Esophagus squamous epithelium (tissue), 5 donors: ENCODE measurements at regions not wholly inside any gene's neighbourhood (a gene's known extent, or its start where the extent isn't known, plus 50 kb on each side); places are given as distances from the start of the nearest gene placed in this dataset.

Experiments used
- DNase-seq: peaks from one replicate; lab custom pipeline; 2025; lab: John Stamatoyannopoulos, UW
- H3K27ac ChIP-seq, 4 donors: fragments of 200-600 bp; sonication (generic); one replicate each; pipeline ENCODE4 v1.5.1; 2016 to 2019; ENCODE audit warnings: mild to moderate bottlenecking in 1 of 4
- H3K27me3 ChIP-seq, 4 donors: fragments of 200-600 bp; sonication (generic); 1 replicate in 3 of 4; 2 replicates in 1 of 4; pipeline versions ENCODE4 v1.5.1 to v1.6.0; 2017 to 2021; ENCODE audit warnings: antibody characterized with exemption in 1 of 4
- H3K36me3 ChIP-seq, 3 donors: fragments of 200-600 bp; sonication (generic); one replicate each; pipeline ENCODE4 v1.5.1; 2016 to 2019
- H3K4me1 ChIP-seq, 3 donors: fragments of 200-600 bp; sonication (generic); one replicate each; pipeline ENCODE4 v1.5.1; 2017 to 2019
- H3K4me3 ChIP-seq, 4 donors: fragments of 200-600 bp; sonication (generic); 1 replicate in 3 of 4; 2 replicates in 1 of 4; pipeline ENCODE4 v1.5.1; 2016 to 2019; ENCODE audit warnings: mild to moderate bottlenecking in 2 of 4, moderate library complexity in 1 of 4
- H3K9me3 ChIP-seq, 3 donors: fragments of 200-600 bp; sonication (generic); one replicate each; pipeline ENCODE4 v1.5.1; 2016 to 2019
- CTCF ChIP-seq, 6 experiments: fragments of 450-650 bp in 4 of 6; fragments of 200-600 bp in 2 of 6; sonication (generic) in 2 of 6; IDR thresholded peaks; one replicate each; pipeline ENCODE4 v1.5.1; 2016 to 2019; ENCODE audit warnings: antibody characterized with exemption in 6 of 6, mild to moderate bottlenecking in 4 of 6, moderate library complexity in 4 of 6
- POLR2A ChIP-seq, 4 donors: fragments of 450-650 bp; IDR thresholded peaks; one replicate each; pipeline ENCODE4 v1.6.1; 2017; ENCODE audit warnings: antibody characterized with exemption in 4 of 4, mild to moderate bottlenecking in 4 of 4, moderate library complexity in 3 of 4
- WGBS, 2 donors: methylation state at CpG; one replicate each; pipeline ENCODE4 v1.1.5; 2018; 5-methylcytosine and 5-hydroxymethylcytosine counted together
- intact Hi-C: fragments of 100-400 bp; cut with DNase I; formaldehyde crosslinking; loops from one replicate; pipeline ENCODE4 v1.15.0; 2022
- donor health status: DM: yes; HTN: yes; CAD: no.

GRCh38 chr18:10094655-10095054 lies 180.8 kb downstream of the VAPA start:
- Histone ChIP-seq H3K27ac (no peak overlapping the region), H3K4me1 (no peaks in the 10 kb centered on the region), H3K9me3 (no peaks in the 10 kb centered on the region), H3K36me3 (no peaks in the 10 kb centered on the region), H3K27me3 (no peaks in the 10 kb centered on the region), H3K4me3 (no peak overlapping the region)
- intact Hi-C loops: no loop called here
- no peak for DNase-seq
- TF ChIP-seq POLR2A (IDR thresholded peaks at IDR 0.05): no peak
- WGBS, 2 donors: 36 to 43% methylated on average over 1 of the region's 1 CpG

- 80 to 87% methylated on average over 3 of the region's 3 CpGs for WGBS, 2 donors
- no peak for DNase-seq
- intact Hi-C loops: no loop called here
- Histone ChIP-seq H3K9me3 (no peaks in the 10 kb centered on the region), H3K4me1 (no peaks in the 10 kb centered on the region), H3K4me3 (no peak overlapping the region), H3K27ac (no peak overlapping the region), H3K36me3 (no peaks in the 10 kb centered on the region), H3K27me3 (no peaks in the 10 kb centered on the region)
- TF ChIP-seq POLR2A (IDR thresholded peaks at IDR 0.05) (no peak), CTCF (IDR thresholded peaks at IDR 0.05) (no peak)
Observed at GRCh38 chr18:10095356-10095755, 181.5 kb downstream of the VAPA start.

DNA sequence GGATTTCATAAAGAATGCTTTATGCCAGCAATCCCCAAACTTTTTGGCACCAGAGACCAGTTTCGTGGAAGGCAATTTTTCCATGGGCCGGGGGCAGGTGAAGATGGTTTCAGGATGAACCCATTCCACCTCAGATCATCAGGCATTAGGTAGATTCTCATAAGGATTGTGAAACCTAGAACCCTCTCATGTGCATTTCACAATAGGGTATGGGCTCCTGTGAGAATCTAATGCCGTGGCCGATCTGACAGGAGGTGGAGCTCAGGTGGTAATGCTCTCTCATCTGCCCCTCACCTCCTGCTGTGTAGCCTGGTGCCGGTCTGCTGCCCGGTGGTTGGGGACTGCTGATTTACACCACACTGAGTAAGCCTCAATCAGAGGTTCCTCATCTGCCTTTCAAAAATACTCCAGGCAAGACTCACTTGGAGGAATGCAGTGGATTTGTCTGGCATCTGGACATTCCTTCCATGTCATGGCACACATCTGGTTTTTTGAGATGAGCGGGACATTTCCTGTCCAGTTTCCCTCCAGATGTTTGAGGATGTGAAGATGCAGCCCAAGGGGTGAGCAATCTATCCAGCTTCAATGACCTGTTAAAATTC lies 185.8 kb downstream of the VAPA start:
- H3K27ac ChIP-seq: no peak overlapping the region
- intact Hi-C loops: no loop called here
- 77 to 96% methylated on average over 7 of the region's 7 CpGs for WGBS, 2 donors
- TF ChIP-seq POLR2A (IDR thresholded peaks at IDR 0.05) (no peak), CTCF (IDR thresholded peaks at IDR 0.05) (no peak)
- no peaks in the 10 kb centered on the region for H3K9me3 ChIP-seq
- peaks cover 0 to 13% (median 10%) of the 10 kb centered on the region in 3 donors for H3K4me1 ChIP-seq
- DNase-seq: no peak
- H3K36me3 ChIP-seq: no peaks in the 10 kb centered on the region
- no peaks in the 10 kb centered on the region for H3K27me3 ChIP-seq
- no peak overlapping the region for H3K4me3 ChIP-seq

GRCh38 chr18:10100196-10100595 lies 186.4 kb downstream of the VAPA start:
- no peak for TF ChIP-seq POLR2A (IDR thresholded peaks at IDR 0.05)
- TF ChIP-seq CTCF (IDR thresholded peaks at IDR 0.05): no peak
- H3K4me3 ChIP-seq: no peak overlapping the region
- H3K4me1 ChIP-seq: peaks cover 0 to 13% (median 10%) of the 10 kb centered on the region in 3 donors
- WGBS, 2 donors: 91 to 94% methylated on average over 3 to 4 of the region's 4 CpGs
- no peaks in the 10 kb centered on the region for H3K9me3 ChIP-seq
- DNase-seq: no peak
- H3K36me3 ChIP-seq: no peaks in the 10 kb centered on the region
- no peak overlapping the region for H3K27ac ChIP-seq
- H3K27me3 ChIP-seq: no peaks in the 10 kb centered on the region
- intact Hi-C loops: no loop called here

DNA sequence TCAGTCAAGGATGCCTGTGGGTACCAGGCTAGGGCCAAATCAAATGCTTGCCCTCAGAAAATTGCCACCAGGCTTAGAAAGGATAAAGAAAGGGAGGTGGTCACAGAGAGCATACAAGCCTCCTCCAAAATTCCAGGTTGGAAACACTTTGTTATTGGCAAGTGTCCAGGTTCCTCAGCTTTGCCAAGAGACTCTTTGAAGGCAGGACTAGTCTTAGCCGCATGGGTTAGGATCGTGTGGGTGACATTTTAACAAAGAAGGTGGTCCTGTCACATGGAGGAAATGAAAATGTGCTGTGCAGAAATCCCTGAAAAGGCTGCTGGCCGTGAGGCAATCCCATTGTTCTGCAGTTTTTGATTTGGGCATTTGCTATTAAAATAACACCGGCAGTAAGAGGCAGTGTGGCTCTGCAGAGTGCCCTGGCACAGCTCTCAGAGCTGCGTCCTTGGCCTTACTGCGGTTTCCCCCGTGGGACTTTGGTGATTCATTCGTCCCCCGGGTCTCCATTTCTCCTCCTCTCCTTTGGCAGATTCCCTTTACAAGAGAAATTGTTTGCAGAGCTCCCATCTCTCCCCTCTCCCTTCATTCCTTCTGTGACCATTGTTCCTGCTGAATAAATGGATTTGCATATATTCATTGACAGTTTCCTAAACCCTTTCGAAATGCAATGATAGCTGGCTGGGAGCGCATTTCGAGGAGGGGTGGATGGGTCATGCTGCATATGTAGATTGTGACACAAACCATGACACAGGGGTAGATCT lies 187.3 kb downstream of the VAPA start:
- no peaks in the 10 kb centered on the region for H3K27me3 ChIP-seq
- H3K4me1 ChIP-seq: peaks cover 0 to 13% (median 10%) of the 10 kb centered on the region in 3 donors
- H3K9me3 ChIP-seq: no peaks in the 10 kb centered on the region
- H3K36me3 ChIP-seq: no peaks in the 10 kb centered on the region
- H3K4me3 ChIP-seq: no peak overlapping the region
- TF ChIP-seq POLR2A (IDR thresholded peaks at IDR 0.05) (no peak), CTCF (IDR thresholded peaks at IDR 0.05) (no peak)
- intact Hi-C loops: no loop called here
- no peak overlapping the region for H3K27ac ChIP-seq
- WGBS, 2 donors: 25 to 28% methylated on average over 12 of the region's 12 CpGs
- DNase-seq: no peak
